DND-41 (cell line): ENCODE measurements at regions not wholly inside any gene's neighbourhood (a gene's known extent, or its start where the extent isn't known, plus 50 kb on each side); places are given as distances from the start of the nearest gene placed in this dataset.
A peak's percentile ranks its signal among the peaks of the same experiment; 100 is the strongest.

Experiments
- ATAC-seq: fragments of 200-7000 bp; cut with Tn5 transposase; 3 replicates; pipeline ENCODE4 v1.9.1; 2021; ENCODE audit warnings: low read depth; ENCODE audit not compliant: insufficient read depth
- DNase-seq: peaks from one replicate; pipeline ENCODE4 v3.0.0-alpha.2; 2020
- H2AFZ ChIP-seq: 2 replicates; pipeline ENCODE4 v1.6.0; 2012; ENCODE audit warnings: low read depth, low read length
- H3K27ac ChIP-seq: 2 replicates; pipeline ENCODE4 v1.5.1; 2012; ENCODE audit warnings: low read length, inconsistent platforms
- H3K27me3 ChIP-seq: fragments of 200-600 bp; sonication (generic); 2 replicates; pipeline ENCODE4 v1.6.0; 2012; ENCODE audit warnings: low read length, mild to moderate bottlenecking, inconsistent platforms; ENCODE audit not compliant: insufficient read depth, poor library complexity
- H3K36me3 ChIP-seq: 2 replicates; pipeline ENCODE4 v1.5.1; 2012; ENCODE audit warnings: low read length, inconsistent platforms; ENCODE audit not compliant: insufficient read depth
- H3K4me1 ChIP-seq: 2 replicates; pipeline ENCODE4 v1.5.1; 2012; ENCODE audit warnings: mild to moderate bottlenecking, low read length; ENCODE audit not compliant: insufficient read depth
- H3K4me2 ChIP-seq: 2 replicates; pipeline ENCODE4 v1.6.0; 2012; ENCODE audit warnings: mild to moderate bottlenecking, moderate library complexity, low read length, inconsistent platforms; ENCODE audit not compliant: insufficient read depth
- H3K4me3 ChIP-seq, 2 experiments: fragments of 200-600 bp in 1 of 2; shearing (Covaris generic) in 1 of 2; 2 replicates each; pipeline ENCODE4 v1.5.1; 2012 to 2016; ENCODE audit warnings: inconsistent platforms in 2 of 2, low read length in 2 of 2, mild to moderate bottlenecking in 2 of 2, low read depth in 1 of 2, moderate library complexity in 1 of 2
- H3K79me2 ChIP-seq: 2 replicates; pipeline ENCODE4 v1.6.0; 2012; ENCODE audit warnings: low read length, inconsistent platforms; ENCODE audit not compliant: insufficient read depth
- H3K9ac ChIP-seq: 2 replicates; pipeline ENCODE4 v1.6.0; 2012; ENCODE audit warnings: low read depth, mild to moderate bottlenecking, inconsistent platforms, low read length, moderate library complexity
- H3K9me3 ChIP-seq: 2 replicates; pipeline ENCODE4 v1.5.1; 2012; ENCODE audit warnings: low read length, moderate library complexity, mild to moderate bottlenecking, inconsistent platforms; ENCODE audit not compliant: insufficient read depth, severe bottlenecking
- H4K20me1 ChIP-seq: 2 replicates; pipeline ENCODE4 v1.6.0; 2012; ENCODE audit warnings: low read length; ENCODE audit not compliant: insufficient read depth
- EZH2 ChIP-seq: IDR thresholded peaks from 3 replicates; pipeline ENCODE4 v1.6.1; 2012; ENCODE audit warnings: borderline replicate concordance, low read depth, mild to moderate bottlenecking, moderate library complexity, low read length, inconsistent platforms; ENCODE audit not compliant: severe bottlenecking
- TF ChIP-seq, protein P1 (sequence below): IDR thresholded peaks from 2 replicates; pipeline ENCODE4 v1.5.1; 2012; ENCODE audit warnings: borderline replicate concordance, low read length, moderate library complexity, mild to moderate bottlenecking; ENCODE audit not compliant: poor library complexity, severe bottlenecking; ENCODE audit errors: extremely low read depth

DNA sequence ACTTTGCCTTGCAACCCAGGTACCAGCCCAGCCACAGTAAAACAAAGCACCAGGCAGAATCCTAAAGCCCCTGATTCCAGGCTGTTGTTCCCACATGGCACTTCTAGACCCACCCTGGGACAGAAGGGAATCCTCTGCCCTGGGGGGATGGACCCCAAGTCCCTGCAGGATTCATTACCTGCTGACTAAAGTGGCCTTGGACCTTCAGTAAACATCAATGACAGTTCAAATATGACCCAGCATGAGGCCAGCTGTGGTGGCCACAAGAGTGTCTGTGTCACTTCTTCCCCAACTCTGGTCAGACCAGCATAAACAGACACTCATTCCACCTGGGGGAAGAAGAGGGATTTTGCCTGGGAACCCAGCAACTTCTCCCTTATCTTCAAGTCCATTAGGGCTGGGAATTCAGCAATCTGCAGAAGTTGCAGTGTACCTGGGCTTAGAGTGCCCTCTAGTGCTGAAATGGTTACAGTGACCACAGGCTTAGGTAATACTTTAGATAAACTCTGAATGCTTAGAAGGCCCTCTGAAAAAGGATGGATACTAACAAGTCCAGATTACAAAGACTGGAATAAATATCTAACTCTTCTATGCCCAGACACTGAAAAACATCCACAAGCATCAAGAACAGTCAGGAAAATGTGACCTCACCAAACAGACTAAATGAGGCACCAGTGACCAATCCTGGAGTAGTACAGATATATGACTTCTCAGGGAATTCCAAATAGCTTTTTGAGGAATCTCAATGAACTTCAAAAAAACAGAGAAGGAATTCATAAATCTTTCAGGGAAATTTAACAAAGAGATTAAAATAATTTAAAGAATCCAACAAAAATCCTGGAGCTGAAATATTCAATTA, 108.5 kb upstream of the TMEM168 start:
- H3K4me3 ChIP-seq: no peak overlapping the region
- no peak overlapping the region for H2AFZ ChIP-seq
- peaks cover 18% of the 10 kb centered on the region for H3K36me3 ChIP-seq
- no peak overlapping the region for H3K27ac ChIP-seq
- ATAC-seq: peak; percentile 89
- no peak overlapping the region for H3K4me2 ChIP-seq
- H3K9ac ChIP-seq: no peak overlapping the region
- TF ChIP-seq, protein P1, sequence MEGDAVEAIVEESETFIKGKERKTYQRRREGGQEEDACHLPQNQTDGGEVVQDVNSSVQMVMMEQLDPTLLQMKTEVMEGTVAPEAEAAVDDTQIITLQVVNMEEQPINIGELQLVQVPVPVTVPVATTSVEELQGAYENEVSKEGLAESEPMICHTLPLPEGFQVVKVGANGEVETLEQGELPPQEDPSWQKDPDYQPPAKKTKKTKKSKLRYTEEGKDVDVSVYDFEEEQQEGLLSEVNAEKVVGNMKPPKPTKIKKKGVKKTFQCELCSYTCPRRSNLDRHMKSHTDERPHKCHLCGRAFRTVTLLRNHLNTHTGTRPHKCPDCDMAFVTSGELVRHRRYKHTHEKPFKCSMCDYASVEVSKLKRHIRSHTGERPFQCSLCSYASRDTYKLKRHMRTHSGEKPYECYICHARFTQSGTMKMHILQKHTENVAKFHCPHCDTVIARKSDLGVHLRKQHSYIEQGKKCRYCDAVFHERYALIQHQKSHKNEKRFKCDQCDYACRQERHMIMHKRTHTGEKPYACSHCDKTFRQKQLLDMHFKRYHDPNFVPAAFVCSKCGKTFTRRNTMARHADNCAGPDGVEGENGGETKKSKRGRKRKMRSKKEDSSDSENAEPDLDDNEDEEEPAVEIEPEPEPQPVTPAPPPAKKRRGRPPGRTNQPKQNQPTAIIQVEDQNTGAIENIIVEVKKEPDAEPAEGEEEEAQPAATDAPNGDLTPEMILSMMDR: peak; percentile 81
- TF ChIP-seq EZH2: no peak
- peaks cover 3% of the 10 kb centered on the region; the same call in 1 of the 2 replicates for H3K79me2 ChIP-seq
- peak; percentile 53 for DNase-seq
- H3K9me3 ChIP-seq: peaks cover 2% of the 10 kb centered on the region
- H3K27me3 ChIP-seq: no peaks in the 10 kb centered on the region
- no peaks in the 10 kb centered on the region for H3K4me1 ChIP-seq
- peaks cover 11% of the 10 kb centered on the region; the same call in 1 of the 2 replicates for H4K20me1 ChIP-seq

DNA sequence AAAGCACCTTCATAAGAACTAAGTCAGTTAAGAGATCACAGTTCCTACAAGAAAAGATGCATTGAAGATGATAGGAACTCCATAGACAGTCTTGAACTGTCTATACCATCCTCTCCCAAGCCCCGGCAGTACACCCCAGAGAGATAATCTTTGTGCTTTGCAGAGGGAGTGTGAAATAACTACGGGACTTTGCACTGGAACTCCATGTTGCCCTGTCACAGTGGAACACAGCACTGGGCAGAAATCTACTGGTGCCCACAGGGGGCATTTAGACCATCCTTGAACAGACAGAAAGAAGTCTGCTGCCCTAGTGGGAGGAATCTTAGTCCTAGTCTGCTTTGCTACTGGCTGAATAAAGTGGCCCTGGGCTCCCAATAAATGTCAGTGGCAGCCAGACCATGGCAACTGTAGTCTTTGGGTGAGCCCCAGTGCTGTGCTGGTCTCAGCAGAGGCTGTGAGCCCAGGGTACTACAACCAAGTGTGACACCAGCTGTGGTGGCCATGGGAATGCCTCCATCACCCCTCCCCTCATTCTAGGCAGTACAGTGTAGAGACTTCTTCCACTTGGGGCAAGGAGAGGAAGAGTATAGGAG, 107.7 kb upstream of the TMEM168 start:
- TF ChIP-seq, protein P1: no peak
- TF ChIP-seq EZH2: no peak
- H3K9ac ChIP-seq: no peak overlapping the region
- no peaks in the 10 kb centered on the region for H3K27me3 ChIP-seq
- H3K9me3 ChIP-seq: peaks cover 2% of the 10 kb centered on the region
- peaks cover 24% of the 10 kb centered on the region for H3K36me3 ChIP-seq
- H4K20me1 ChIP-seq: peaks cover 11% of the 10 kb centered on the region; the same call in 1 of the 2 replicates
- DNase-seq (no peak), ATAC-seq (0 out of 3 replicates have a peak, but pooled peaks have one; percentile 7)
- H3K4me3 ChIP-seq: no peak overlapping the region
- H3K4me2 ChIP-seq: no peak overlapping the region
- H2AFZ ChIP-seq: no peak overlapping the region
- no peak overlapping the region for H3K27ac ChIP-seq
- H3K79me2 ChIP-seq: peaks cover 3% of the 10 kb centered on the region; the same call in 1 of the 2 replicates
- no peaks in the 10 kb centered on the region for H3K4me1 ChIP-seq

DNA sequence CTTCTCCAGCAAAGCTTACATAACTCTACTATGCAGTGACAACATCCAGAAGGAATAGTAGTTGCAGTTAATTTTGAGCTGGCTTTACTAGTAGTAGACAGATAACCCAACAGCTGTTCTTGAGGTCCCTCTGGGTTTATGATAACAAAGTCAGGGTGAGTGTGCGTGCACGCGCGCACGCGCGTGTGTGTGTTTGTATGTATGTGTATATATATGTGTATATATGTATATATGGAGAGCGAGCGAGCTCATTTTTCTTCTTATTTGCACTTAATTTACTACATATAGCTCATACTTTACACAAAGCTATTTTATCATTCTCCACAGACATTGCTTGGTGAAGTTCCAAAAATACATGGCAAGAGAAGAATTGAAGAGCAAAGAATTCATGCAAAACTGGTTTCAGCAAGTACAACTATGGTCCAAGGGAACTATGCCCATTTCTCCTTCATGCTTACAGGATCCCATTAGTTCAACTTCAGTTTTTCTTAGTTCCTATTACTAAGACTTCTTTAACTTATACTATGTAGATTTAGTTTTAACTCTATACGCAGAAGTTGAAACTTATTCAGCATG, 105.9 kb upstream of the TMEM168 start:
- Histone ChIP-seq H3K27ac (no peak overlapping the region), H3K9ac (no peak overlapping the region), H3K27me3 (no peaks in the 10 kb centered on the region), H3K79me2 (peaks cover 3% of the 10 kb centered on the region; the same call in 1 of the 2 replicates), H3K36me3 (peaks cover 25% of the 10 kb centered on the region), H3K4me2 (no peak overlapping the region), H2AFZ (no peak overlapping the region), H3K9me3 (peaks cover 2% of the 10 kb centered on the region), H4K20me1 (peaks cover 11% of the 10 kb centered on the region; the same call in 1 of the 2 replicates), H3K4me3 (no peak overlapping the region), H3K4me1 (no peaks in the 10 kb centered on the region)
- TF ChIP-seq, protein P1: no peak
- no peak for TF ChIP-seq EZH2
- DNase-seq (no peak), ATAC-seq (no peak)
